ENCODE measurements at regions not wholly inside any gene's neighbourhood (a gene's known extent, or its start where the extent isn't known, plus 50 kb on each side); places are given as distances from the start of the nearest gene placed in this dataset.

GRCh38 chr2:33904801-33905200 lies 305.7 kb upstream of the FAM98A start:
- no peak for DNase-seq

- DNase-seq = no peak
Measured at GRCh38 chr2:33903701-33904100, 304.6 kb upstream of the FAM98A start.

GRCh38 chr2:33903215-33903614 lies 304.1 kb upstream of the FAM98A start:
- no peak for DNase-seq

- DNase-seq = no peak
Measured at GRCh38 chr2:33900610-33901009, 301.5 kb upstream of the FAM98A start.

- DNase-seq = no peak
Measured at GRCh38 chr2:33897741-33898140, 298.6 kb upstream of the FAM98A start.

GRCh38 chr2:33893824-33894223 lies 294.7 kb upstream of the FAM98A start:
- no peak for DNase-seq

GRCh38 chr2:33891616-33892015 lies 292.5 kb upstream of the FAM98A start:
- DNase-seq = no peak

- no peak for DNase-seq
Measured at GRCh38 chr2:33890686-33891085, 291.6 kb upstream of the FAM98A start.

GRCh38 chr2:33877348-33878016 lies 278.4 kb upstream of the FAM98A start:
- DNase-seq = no peak

GRCh38 chr2:33873076-33873605 lies 274.0 kb upstream of the FAM98A start:
- no peak for DNase-seq

- no peak for DNase-seq
Measured at GRCh38 chr2:33859811-33860461, 260.8 kb upstream of the FAM98A start.

GRCh38 chr2:33859176-33859575 lies 260.1 kb upstream of the FAM98A start:
- DNase-seq = no peak

- DNase-seq = no peak
Measured at GRCh38 chr2:33848486-33848885, 249.4 kb upstream of the FAM98A start.

- DNase-seq = no peak
Measured at GRCh38 chr2:33839791-33840190, 240.7 kb upstream of the FAM98A start.

GRCh38 chr2:33836628-33837027 lies 237.5 kb upstream of the FAM98A start:
- DNase-seq = no peak

- DNase-seq = no peak
Measured at GRCh38 chr2:33835911-33836310, 236.8 kb upstream of the FAM98A start.

GRCh38 chr2:33822964-33823363 lies 223.9 kb upstream of the FAM98A start:
- no peak for DNase-seq

- DNase-seq = no peak
Measured at GRCh38 chr2:33812707-33813106, 213.6 kb upstream of the FAM98A start.

- DNase-seq = no peak
Measured at GRCh38 chr2:33810046-33810835, 211.1 kb upstream of the FAM98A start.

GRCh38 chr2:33806041-33806440 lies 206.9 kb upstream of the FAM98A start:
- DNase-seq = no peak

GRCh38 chr2:33804155-33804554 lies 205.1 kb upstream of the FAM98A start:
- no peak for DNase-seq

GRCh38 chr2:33796511-33796910 lies 197.4 kb upstream of the FAM98A start:
- DNase-seq = no peak

- DNase-seq = no peak
Measured at GRCh38 chr2:33791625-33792024, 192.5 kb upstream of the FAM98A start.

GRCh38 chr2:33788044-33788443 lies 188.9 kb upstream of the FAM98A start:
- no peak for DNase-seq

Measured in NCI-H2081 (cell line).